NCI-H1417 treated with DMSO at 0.1 percent for 48 hours (cell line): ENCODE measurements at regions not wholly inside any gene's neighbourhood (a gene's known extent, or its start where the extent isn't known, plus 50 kb on each side); places are given as distances from the start of the nearest gene placed in this dataset.

Experiments
- DNase-seq: peaks from one replicate; lab custom pipeline; 2025; lab: John Stamatoyannopoulos, UW

GRCh38 chr2:117714745-117715417 lies 99.6 kb upstream of the DDX18 start:
- no peak for DNase-seq

DNA sequence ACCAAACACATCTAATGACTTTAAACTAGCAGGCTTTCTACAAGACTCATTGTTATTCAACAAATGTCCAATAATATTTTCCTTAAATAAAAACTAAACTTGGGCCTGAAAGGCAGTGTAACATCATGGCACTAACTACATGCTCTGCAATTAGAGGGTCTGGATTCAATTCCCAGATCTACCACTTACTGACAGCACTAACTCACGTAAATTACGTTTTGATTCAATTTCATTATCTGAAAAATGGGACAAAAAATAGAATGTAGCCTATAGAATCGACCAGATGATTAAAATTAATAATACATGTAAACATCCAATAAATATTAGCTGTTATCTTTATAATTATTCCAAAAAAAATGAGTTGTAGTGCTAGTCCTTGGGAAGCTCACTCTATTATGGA lies 98.0 kb upstream of the DDX18 start:
- DNase-seq: no peak

DNA sequence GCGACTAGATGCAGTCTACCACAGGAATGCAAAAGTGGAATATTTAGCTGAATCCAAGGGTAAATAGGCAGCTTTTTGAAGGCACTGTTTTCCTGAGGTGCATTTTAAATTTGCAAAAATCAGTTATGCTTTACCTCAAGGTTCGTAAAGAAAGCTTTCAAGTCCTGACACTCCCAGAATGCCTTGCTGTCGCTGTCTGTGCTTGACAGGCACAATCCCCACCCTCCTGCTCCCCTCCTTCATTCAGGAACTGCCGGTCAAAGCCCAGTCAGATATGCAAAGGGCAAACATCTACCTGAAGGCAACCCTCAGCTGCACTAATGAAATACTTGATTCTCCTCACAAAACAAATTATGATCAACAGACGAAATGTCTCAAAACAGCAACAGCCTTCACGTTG lies 97.4 kb upstream of the DDX18 start:
- no peak for DNase-seq

GRCh38 chr2:117718048-117718447 lies 96.4 kb upstream of the DDX18 start:
- no peak for DNase-seq

- DNase-seq: no peak
Measured at GRCh38 chr2:117720765-117721164, 93.7 kb upstream of the DDX18 start.

- no peak for DNase-seq
Measured at GRCh38 chr2:117723483-117723882, 91.0 kb upstream of the DDX18 start.

- no peak for DNase-seq
Measured at GRCh38 chr2:117723888-117724434, 90.5 kb upstream of the DDX18 start.

DNA sequence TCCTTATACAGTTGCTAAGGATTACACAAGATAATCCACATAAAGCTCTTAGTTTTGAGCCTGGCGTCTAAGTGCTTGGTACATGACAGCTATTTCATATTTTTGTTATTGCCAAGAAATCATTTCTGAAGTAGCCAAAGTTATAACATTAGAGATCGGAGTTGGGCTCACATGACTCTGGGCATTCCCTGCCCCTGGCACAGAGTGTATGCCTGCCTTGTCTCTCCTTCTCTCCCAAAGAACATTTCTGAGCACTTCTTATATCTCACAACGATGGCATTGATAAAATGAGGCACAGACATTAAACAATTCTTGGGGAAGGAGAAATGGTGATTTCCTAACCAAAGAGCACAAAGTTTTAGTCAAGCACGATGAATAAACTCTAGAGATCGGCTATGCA lies 87.7 kb upstream of the DDX18 start:
- DNase-seq: no peak

DNA sequence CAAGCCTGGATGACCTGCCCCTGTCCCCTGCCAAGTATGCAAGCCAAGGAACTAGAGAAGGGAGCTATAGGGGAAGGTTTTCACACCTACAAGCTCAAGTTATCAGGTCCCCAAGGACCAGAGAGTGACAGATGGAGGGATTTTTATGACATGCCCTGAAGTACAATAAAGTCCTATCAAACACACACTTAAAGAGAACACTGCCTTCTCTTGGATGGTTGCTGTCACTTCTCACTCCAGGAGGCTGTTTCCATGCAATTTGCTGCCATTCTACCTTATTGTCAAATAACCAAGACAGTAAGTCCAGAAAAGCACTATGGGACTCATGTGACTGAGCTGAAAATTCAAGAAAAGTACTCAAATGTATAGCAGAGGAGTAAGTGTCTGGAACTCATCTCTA lies 76.6 kb upstream of the DDX18 start:
- DNase-seq: no peak

- DNase-seq: no peak
Measured at GRCh38 chr2:117738991-117739839, 75.3 kb upstream of the DDX18 start.

GRCh38 chr2:117745537-117745936 lies 69.0 kb upstream of the DDX18 start:
- no peak for DNase-seq

DNA sequence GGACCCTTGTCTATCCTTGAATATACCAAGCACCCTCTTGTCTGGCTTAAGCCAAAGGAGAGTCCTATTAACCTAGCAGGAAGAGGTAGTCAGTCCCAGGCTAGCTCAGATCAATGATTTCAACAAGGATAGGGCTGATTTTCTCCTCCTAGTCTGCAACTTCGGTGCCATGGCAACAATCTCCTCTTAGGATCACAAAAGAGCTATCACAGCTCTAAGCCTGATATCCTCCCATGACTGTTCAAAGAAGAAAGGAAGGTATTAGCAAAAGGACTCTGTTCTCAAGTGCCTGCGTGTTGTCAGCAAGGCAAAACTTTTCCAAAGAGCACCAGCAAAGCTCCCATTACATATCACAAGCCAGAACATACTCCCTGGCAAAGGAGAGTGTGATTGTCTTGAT lies 58.7 kb upstream of the DDX18 start:
- DNase-seq: no peak

DNA sequence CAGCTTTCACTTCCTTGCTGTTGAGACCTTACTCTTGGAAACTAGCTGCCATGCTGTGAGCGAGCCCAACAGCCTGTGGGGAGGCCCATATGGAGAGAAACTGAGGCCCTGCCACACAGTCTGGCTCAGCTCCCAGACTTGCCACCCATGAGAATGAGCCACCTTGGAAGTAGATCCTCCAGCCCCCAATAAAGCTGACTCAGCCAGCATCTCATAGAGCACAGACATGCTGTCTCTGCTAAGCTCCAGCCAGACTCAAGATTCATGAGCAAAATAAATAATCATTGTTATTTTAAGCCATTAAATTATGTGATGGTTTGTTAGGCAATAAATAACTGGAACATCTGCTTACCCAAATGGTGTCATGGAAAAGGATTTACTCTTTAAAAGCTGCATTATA lies 53.6 kb upstream of the DDX18 start:
- no peak for DNase-seq

- no peak for DNase-seq
Measured at GRCh38 chr2:117762454-117762853, 52.0 kb upstream of the DDX18 start.

- DNase-seq: no peak
Measured at GRCh38 chr2:117763804-117764203, 50.7 kb upstream of the DDX18 start.
